Liver (tissue), 8 donors: ENCODE measurements at regions not wholly inside any gene's neighbourhood (a gene's known extent, or its start where the extent isn't known, plus 50 kb on each side); places are given as distances from the start of the nearest gene placed in this dataset.

Experiments used
- DNase-seq: peaks from one replicate; pipeline ENCODE4 v3.0.0-alpha.2; 2017; ENCODE audit warnings: low spot score
- H3K27ac ChIP-seq, 2 donors: one replicate each; pipeline ENCODE4 v1.7.0; 2013; ENCODE audit warnings: inconsistent platforms in 2 of 2, low read length in 2 of 2, control low read depth in 1 of 2, low read depth in 1 of 2, mild to moderate bottlenecking in 1 of 2
- H3K27me3 ChIP-seq, 4 donors: one replicate each; pipeline versions ENCODE4 v1.6.1 to v1.7.0; 2013; ENCODE audit warnings: low read length in 3 of 4, inconsistent platforms in 1 of 4, mild to moderate bottlenecking in 1 of 4, moderate library complexity in 1 of 4; ENCODE audit not compliant: control insufficient read depth in 4 of 4, insufficient read depth in 4 of 4
- H3K36me3 ChIP-seq, 4 donors: one replicate each; pipeline versions ENCODE4 v1.6.1 to v1.7.0; 2013; ENCODE audit warnings: low read length in 3 of 4, mild to moderate bottlenecking in 3 of 4, low read depth in 1 of 4, moderate library complexity in 1 of 4; ENCODE audit not compliant: control insufficient read depth in 4 of 4, insufficient read depth in 3 of 4
- H3K4me1 ChIP-seq, 4 donors: one replicate each; pipeline versions ENCODE4 v1.6.1 to v1.7.0; 2013; ENCODE audit warnings: low read length in 3 of 4, mild to moderate bottlenecking in 3 of 4, moderate library complexity in 1 of 4; ENCODE audit not compliant: control insufficient read depth in 4 of 4, insufficient read depth in 4 of 4
- H3K4me3 ChIP-seq, 3 donors: one replicate each; pipeline versions ENCODE4 v1.6.1 to v1.7.0; 2013; ENCODE audit warnings: low read length in 3 of 3, control low read depth in 1 of 3, low read depth in 1 of 3, mild to moderate bottlenecking in 1 of 3
- H3K9ac ChIP-seq, 2 donors: one replicate each; pipeline ENCODE4 v1.7.0; 2013; ENCODE audit warnings: low read length in 2 of 2, mild to moderate bottlenecking in 2 of 2, moderate library complexity in 2 of 2, control low read depth in 1 of 2, low read depth in 1 of 2
- H3K9me3 ChIP-seq, 4 donors: one replicate each; pipeline versions ENCODE4 v1.6.1 to v1.7.0; 2013; ENCODE audit warnings: low read length in 3 of 4; ENCODE audit not compliant: control insufficient read depth in 4 of 4
- EGR1 ChIP-seq, 2 donors: IDR thresholded peaks; 2 replicates each; pipeline ENCODE4 v1.6.1; 2016 to 2018; ENCODE audit warnings: antibody characterized with exemption in 2 of 2, low read depth in 2 of 2
- FOXA1 ChIP-seq: IDR thresholded peaks from 2 replicates; pipeline ENCODE4 v1.6.1; 2016; ENCODE audit warnings: antibody characterized with exemption
- FOXA2 ChIP-seq: IDR thresholded peaks from 2 replicates; pipeline ENCODE4 v1.6.1; 2016; ENCODE audit warnings: antibody characterized with exemption
- GABPA ChIP-seq, 2 donors: IDR thresholded peaks in 1 of 2; conservative IDR thresholded peaks in 1 of 2; 2 replicates each; pipeline ENCODE4 v1.6.1; 2016; ENCODE audit warnings: antibody characterized with exemption in 2 of 2, mild to moderate bottlenecking in 1 of 2, moderate library complexity in 1 of 2
- HNF4A ChIP-seq, 2 donors: conservative IDR thresholded peaks; 2 replicates each; pipeline ENCODE4 v1.6.1; 2016; ENCODE audit warnings: antibody characterized with exemption in 2 of 2, mild to moderate bottlenecking in 2 of 2
- HNF4G ChIP-seq: IDR thresholded peaks from 2 replicates; pipeline ENCODE4 v1.6.1; 2016; ENCODE audit warnings: antibody characterized with exemption
- JUND ChIP-seq, 2 donors: IDR thresholded peaks; 2 replicates each; pipeline ENCODE4 v1.6.1; 2016; ENCODE audit warnings: antibody characterized with exemption in 2 of 2
- NR2F2 ChIP-seq: IDR thresholded peaks from 2 replicates; pipeline ENCODE4 v1.6.1; 2016; ENCODE audit warnings: antibody characterized with exemption
- RAD21 ChIP-seq, 2 donors: IDR thresholded peaks; 2 replicates each; pipeline ENCODE4 v1.6.1; 2016; ENCODE audit warnings: antibody characterized with exemption in 2 of 2, mild to moderate bottlenecking in 2 of 2
- RXRA ChIP-seq, 2 donors: IDR thresholded peaks; 2 replicates each; pipeline ENCODE4 v1.6.1; 2017 to 2018; ENCODE audit warnings: antibody characterized with exemption in 2 of 2, mild to moderate bottlenecking in 1 of 2
- SP1 ChIP-seq: IDR thresholded peaks from 2 replicates; pipeline ENCODE4 v1.6.1; 2018; ENCODE audit warnings: antibody characterized with exemption, mild to moderate bottlenecking
- TAF1 ChIP-seq: conservative IDR thresholded peaks from 2 replicates; pipeline ENCODE4 v1.6.1; 2016; ENCODE audit warnings: antibody characterized with exemption, mild to moderate bottlenecking
- YY1 ChIP-seq: IDR thresholded peaks from 2 replicates; pipeline ENCODE4 v1.6.1; 2016; ENCODE audit warnings: antibody characterized with exemption, mild to moderate bottlenecking
- WGBS: extraction: QIAGEN DNeasy Blood & Tissue Kit; methylation state at CpG from one replicate; pipeline ENCODE4 v1.1.7; 2013; 5-methylcytosine and 5-hydroxymethylcytosine counted together
- TF ChIP-seq, protein P1 (sequence below): IDR thresholded peaks from 2 replicates; pipeline ENCODE4 v1.6.1; 2016; ENCODE audit warnings: antibody characterized with exemption
- TF ChIP-seq, protein P2 (sequence below): fragments of 150-350 bp; IDR thresholded peaks from 2 replicates; pipeline ENCODE4 v1.5.1; 2017; ENCODE audit warnings: improper control_type of control experiment, low read depth, low read length; ENCODE audit not compliant: missing input control
- TF ChIP-seq, protein P3 (sequence below): IDR thresholded peaks from 2 replicates; pipeline ENCODE4 v1.6.1; 2016; ENCODE audit warnings: antibody characterized with exemption
- TF ChIP-seq, protein P4 (sequence below): IDR thresholded peaks from 2 replicates; pipeline ENCODE4 v1.6.1; 2016; ENCODE audit warnings: antibody characterized with exemption
- TF ChIP-seq, protein P5 (sequence below): IDR thresholded peaks from 2 replicates; pipeline ENCODE4 v1.6.1; 2016; ENCODE audit warnings: antibody characterized with exemption, mild to moderate bottlenecking
- donor health status: healthy.
- donor health status: healthy.
- donor health status: healthy.
- donor health status: healthy.
- donor health status: healthy.

DNA sequence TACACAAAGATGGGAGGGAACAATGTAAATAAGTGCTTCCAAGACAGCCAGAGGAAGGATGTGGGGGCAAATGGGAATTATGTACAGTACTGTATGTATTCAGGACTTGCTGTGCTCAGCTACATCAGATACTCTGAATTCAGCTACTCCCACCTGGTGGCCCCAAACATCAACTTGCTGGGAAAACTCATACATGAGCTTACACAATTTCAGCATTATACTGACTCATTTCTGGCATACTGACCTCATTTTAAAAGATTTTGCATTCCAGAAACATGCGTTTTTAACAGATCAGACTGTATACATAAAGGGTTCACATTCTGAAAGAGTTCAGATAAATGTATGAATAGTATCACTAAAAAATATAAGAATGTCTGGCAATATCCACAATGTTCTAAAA lies 59.7 kb downstream of the GPX5 start:
- Histone ChIP-seq H3K27me3 (peaks cover 0 to 4% (median 2%) of the 10 kb centered on the region in 4 donors), H3K36me3 (no peaks in the 10 kb centered on the region), H3K4me1 (peaks cover 5 to 24% (median 10%) of the 10 kb centered on the region in 4 donors), H3K4me3 (no peak overlapping the region), H3K9me3 (peaks cover 0 to 5% (median 2%) of the 10 kb centered on the region in 4 donors), H3K9ac (no peak overlapping the region), H3K27ac (no peak overlapping the region)
- TF ChIP-seq, protein P1, sequence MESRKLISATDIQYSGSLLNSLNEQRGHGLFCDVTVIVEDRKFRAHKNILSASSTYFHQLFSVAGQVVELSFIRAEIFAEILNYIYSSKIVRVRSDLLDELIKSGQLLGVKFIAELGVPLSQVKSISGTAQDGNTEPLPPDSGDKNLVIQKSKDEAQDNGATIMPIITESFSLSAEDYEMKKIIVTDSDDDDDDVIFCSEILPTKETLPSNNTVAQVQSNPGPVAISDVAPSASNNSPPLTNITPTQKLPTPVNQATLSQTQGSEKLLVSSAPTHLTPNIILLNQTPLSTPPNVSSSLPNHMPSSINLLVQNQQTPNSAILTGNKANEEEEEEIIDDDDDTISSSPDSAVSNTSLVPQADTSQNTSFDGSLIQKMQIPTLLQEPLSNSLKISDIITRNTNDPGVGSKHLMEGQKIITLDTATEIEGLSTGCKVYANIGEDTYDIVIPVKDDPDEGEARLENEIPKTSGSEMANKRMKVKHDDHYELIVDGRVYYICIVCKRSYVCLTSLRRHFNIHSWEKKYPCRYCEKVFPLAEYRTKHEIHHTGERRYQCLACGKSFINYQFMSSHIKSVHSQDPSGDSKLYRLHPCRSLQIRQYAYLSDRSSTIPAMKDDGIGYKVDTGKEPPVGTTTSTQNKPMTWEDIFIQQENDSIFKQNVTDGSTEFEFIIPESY = no peak
- TF ChIP-seq GABPA (IDR thresholded peaks at IDR 0.05 in 1 of 2, conservative IDR thresholded peaks at IDR 0.05 in 1 of 2) (no peak), JUND (IDR thresholded peaks at IDR 0.05) (no peak), SP1 (no peak), YY1 (no peak), EGR1 (IDR thresholded peaks at IDR 0.05; ENCODE audit: low read depth in 2 of 2) (no peak), TAF1 (no peak), HNF4G (no peak), HNF4A (conservative IDR thresholded peaks at IDR 0.05) (no peak), FOXA1 (no peak), RXRA (IDR thresholded peaks at IDR 0.05) (no peak)
- TF ChIP-seq, protein P2, sequence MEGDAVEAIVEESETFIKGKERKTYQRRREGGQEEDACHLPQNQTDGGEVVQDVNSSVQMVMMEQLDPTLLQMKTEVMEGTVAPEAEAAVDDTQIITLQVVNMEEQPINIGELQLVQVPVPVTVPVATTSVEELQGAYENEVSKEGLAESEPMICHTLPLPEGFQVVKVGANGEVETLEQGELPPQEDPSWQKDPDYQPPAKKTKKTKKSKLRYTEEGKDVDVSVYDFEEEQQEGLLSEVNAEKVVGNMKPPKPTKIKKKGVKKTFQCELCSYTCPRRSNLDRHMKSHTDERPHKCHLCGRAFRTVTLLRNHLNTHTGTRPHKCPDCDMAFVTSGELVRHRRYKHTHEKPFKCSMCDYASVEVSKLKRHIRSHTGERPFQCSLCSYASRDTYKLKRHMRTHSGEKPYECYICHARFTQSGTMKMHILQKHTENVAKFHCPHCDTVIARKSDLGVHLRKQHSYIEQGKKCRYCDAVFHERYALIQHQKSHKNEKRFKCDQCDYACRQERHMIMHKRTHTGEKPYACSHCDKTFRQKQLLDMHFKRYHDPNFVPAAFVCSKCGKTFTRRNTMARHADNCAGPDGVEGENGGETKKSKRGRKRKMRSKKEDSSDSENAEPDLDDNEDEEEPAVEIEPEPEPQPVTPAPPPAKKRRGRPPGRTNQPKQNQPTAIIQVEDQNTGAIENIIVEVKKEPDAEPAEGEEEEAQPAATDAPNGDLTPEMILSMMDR = no peak
- TF ChIP-seq, protein P3, sequence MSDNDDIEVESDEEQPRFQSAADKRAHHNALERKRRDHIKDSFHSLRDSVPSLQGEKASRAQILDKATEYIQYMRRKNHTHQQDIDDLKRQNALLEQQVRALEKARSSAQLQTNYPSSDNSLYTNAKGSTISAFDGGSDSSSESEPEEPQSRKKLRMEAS = no peak
- TF ChIP-seq, protein P4, sequence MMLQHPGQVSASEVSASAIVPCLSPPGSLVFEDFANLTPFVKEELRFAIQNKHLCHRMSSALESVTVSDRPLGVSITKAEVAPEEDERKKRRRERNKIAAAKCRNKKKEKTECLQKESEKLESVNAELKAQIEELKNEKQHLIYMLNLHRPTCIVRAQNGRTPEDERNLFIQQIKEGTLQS = no peak
- DNase-seq = no peak
- 67% methylated on average over 1 of the region's 1 CpG for WGBS

DNA sequence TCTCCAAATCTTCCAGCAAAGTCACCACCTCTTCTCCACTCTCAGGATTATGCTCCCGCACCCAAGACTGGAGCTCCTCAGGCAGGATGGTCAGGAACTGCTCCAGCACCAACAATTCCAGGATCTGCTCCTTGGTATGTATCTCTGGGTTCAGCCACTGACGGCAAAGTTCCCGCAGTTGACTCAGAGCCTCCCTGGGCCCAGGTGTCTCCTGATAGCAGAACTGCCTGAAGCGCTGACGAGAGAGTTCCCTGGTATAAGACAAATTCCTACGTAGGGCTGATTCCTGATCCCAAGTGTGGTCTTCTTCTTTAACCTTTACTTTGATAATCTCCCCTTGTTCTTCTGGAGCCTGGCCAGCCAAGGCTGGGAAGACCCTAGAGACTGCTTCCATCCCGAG lies 60.6 kb downstream of the GPX5 start:
- TF ChIP-seq FOXA2 (no peak), YY1 (no peak), HNF4G (no peak), NR2F2 (no peak), FOXA1 (no peak), HNF4A (conservative IDR thresholded peaks at IDR 0.05) (no peak), GABPA (IDR thresholded peaks at IDR 0.05 in 1 of 2, conservative IDR thresholded peaks at IDR 0.05 in 1 of 2) (no peak), JUND (IDR thresholded peaks at IDR 0.05) (no peak), SP1 (no peak), TAF1 (no peak), EGR1 (IDR thresholded peaks at IDR 0.05; ENCODE audit: low read depth in 2 of 2) (no peak), RXRA (IDR thresholded peaks at IDR 0.05) (no peak), RAD21 (IDR thresholded peaks at IDR 0.05) (no peak)
- TF ChIP-seq, protein P2 = no peak
- TF ChIP-seq, protein P3 = no peak
- TF ChIP-seq, protein P1 = no peak
- TF ChIP-seq, protein P5, sequence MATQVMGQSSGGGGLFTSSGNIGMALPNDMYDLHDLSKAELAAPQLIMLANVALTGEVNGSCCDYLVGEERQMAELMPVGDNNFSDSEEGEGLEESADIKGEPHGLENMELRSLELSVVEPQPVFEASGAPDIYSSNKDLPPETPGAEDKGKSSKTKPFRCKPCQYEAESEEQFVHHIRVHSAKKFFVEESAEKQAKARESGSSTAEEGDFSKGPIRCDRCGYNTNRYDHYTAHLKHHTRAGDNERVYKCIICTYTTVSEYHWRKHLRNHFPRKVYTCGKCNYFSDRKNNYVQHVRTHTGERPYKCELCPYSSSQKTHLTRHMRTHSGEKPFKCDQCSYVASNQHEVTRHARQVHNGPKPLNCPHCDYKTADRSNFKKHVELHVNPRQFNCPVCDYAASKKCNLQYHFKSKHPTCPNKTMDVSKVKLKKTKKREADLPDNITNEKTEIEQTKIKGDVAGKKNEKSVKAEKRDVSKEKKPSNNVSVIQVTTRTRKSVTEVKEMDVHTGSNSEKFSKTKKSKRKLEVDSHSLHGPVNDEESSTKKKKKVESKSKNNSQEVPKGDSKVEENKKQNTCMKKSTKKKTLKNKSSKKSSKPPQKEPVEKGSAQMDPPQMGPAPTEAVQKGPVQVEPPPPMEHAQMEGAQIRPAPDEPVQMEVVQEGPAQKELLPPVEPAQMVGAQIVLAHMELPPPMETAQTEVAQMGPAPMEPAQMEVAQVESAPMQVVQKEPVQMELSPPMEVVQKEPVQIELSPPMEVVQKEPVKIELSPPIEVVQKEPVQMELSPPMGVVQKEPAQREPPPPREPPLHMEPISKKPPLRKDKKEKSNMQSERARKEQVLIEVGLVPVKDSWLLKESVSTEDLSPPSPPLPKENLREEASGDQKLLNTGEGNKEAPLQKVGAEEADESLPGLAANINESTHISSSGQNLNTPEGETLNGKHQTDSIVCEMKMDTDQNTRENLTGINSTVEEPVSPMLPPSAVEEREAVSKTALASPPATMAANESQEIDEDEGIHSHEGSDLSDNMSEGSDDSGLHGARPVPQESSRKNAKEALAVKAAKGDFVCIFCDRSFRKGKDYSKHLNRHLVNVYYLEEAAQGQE = no peak
- TF ChIP-seq, protein P4 = no peak
- DNase-seq = no peak
- Histone ChIP-seq H3K9me3 (peaks cover 0 to 6% (median 2%) of the 10 kb centered on the region in 4 donors), H3K36me3 (no peaks in the 10 kb centered on the region), H3K27me3 (peaks cover 0 to 6% (median 2%) of the 10 kb centered on the region in 4 donors), H3K4me1 (peaks cover 5 to 24% (median 10%) of the 10 kb centered on the region in 4 donors), H3K9ac (peak overlapping the region in 1 of 2 donors; percentile 25), H3K4me3 (peak overlapping the region; percentile 63 to 94 (median 90)), H3K27ac (no peak overlapping the region)
- 54% methylated on average over 7 of the region's 7 CpGs for WGBS
